Thyroid gland (tissue), 4 donors: ENCODE measurements at regions not wholly inside any gene's neighbourhood (a gene's known extent, or its start where the extent isn't known, plus 50 kb on each side); places are given as distances from the start of the nearest gene placed in this dataset.

Experiments used
- DNase-seq, 2 donors: peaks; one replicate each; pipeline ENCODE4 v3.0.0-alpha.2; 2019
- H3K27ac ChIP-seq, 3 donors: fragments of 200-600 bp; sonication (generic); 1 replicate in 2 of 3; 2 replicates in 1 of 3; pipeline ENCODE4 v1.5.1; 2016 to 2019; ENCODE audit warnings: mild to moderate bottlenecking in 1 of 3, moderate library complexity in 1 of 3
- H3K27me3 ChIP-seq: fragments of 200-600 bp; sonication (generic); one replicate; pipeline ENCODE4 v1.5.1; 2019
- H3K36me3 ChIP-seq, 2 donors: fragments of 200-600 bp; sonication (generic); one replicate each; pipeline ENCODE4 v1.5.1; 2016 to 2019
- H3K4me1 ChIP-seq, 2 donors: fragments of 200-600 bp; sonication (generic); one replicate each; pipeline ENCODE4 v1.5.1; 2017 to 2019
- H3K4me3 ChIP-seq, 3 donors: fragments of 200-600 bp; sonication (generic); replicated peaks in 1 of 3; 1 replicate in 2 of 3; 2 replicates in 1 of 3; pipeline ENCODE4 v1.5.1; 2016; ENCODE audit warnings: mild to moderate bottlenecking in 1 of 3
- H3K9me3 ChIP-seq: fragments of 200-600 bp; sonication (generic); one replicate; pipeline ENCODE4 v1.5.1; 2017
- CTCF ChIP-seq, 6 experiments: fragments of 200-600 bp in 3 of 6; fragments of 450-650 bp in 3 of 6; sonication (generic) in 3 of 6; IDR thresholded peaks; one replicate each; pipeline ENCODE4 v1.5.1; 2016 to 2019; ENCODE audit warnings: antibody characterized with exemption in 6 of 6, mild to moderate bottlenecking in 2 of 6, inconsistent platforms in 1 of 6, moderate library complexity in 1 of 6
- POLR2A ChIP-seq, 2 donors: fragments of 450-650 bp; IDR thresholded peaks; one replicate each; pipeline ENCODE4 v1.6.1; 2017; ENCODE audit warnings: antibody characterized with exemption in 2 of 2, mild to moderate bottlenecking in 2 of 2, moderate library complexity in 1 of 2
- WGBS, 2 donors: methylation state at CpG; one replicate each; pipeline ENCODE4 v1.1.5; 2017; 5-methylcytosine and 5-hydroxymethylcytosine counted together
- intact Hi-C: fragments of 100-400 bp; cut with DNase I; formaldehyde crosslinking; loops from one replicate; pipeline ENCODE4 v1.15.1; 2023

- TF ChIP-seq CTCF (IDR thresholded peaks at IDR 0.05), result no peak
- TF ChIP-seq POLR2A (IDR thresholded peaks at IDR 0.05), result no peak
- H3K27me3 ChIP-seq, result no peaks in the 10 kb centered on the region
- 65% methylated on average over 11 of the region's 11 CpGs for WGBS, 2 donors
- no peaks in the 10 kb centered on the region for H3K9me3 ChIP-seq
- intact Hi-C loops, result no loop called here
- H3K36me3 ChIP-seq, result no peaks in the 10 kb centered on the region
- no peaks in the 10 kb centered on the region for H3K4me1 ChIP-seq
- no peak overlapping the region for H3K27ac ChIP-seq
- no peak for DNase-seq
- H3K4me3 ChIP-seq, result no peak overlapping the region
Observed at GRCh38 chr2:238644095-238645081, 203.5 kb upstream of the TWIST2 start.

GRCh38 chr2:238645095-238645494, 202.8 kb upstream of the TWIST2 start:
- no peaks in the 10 kb centered on the region for H3K9me3 ChIP-seq
- 71 to 87% methylated on average over 6 of the region's 6 CpGs for WGBS, 2 donors
- no peaks in the 10 kb centered on the region for H3K27me3 ChIP-seq
- H3K4me3 ChIP-seq, result no peak overlapping the region
- no peak for DNase-seq
- intact Hi-C loops, result no loop called here
- no peaks in the 10 kb centered on the region for H3K4me1 ChIP-seq
- H3K36me3 ChIP-seq, result no peaks in the 10 kb centered on the region
- H3K27ac ChIP-seq, result no peak overlapping the region
- no peak for TF ChIP-seq POLR2A (IDR thresholded peaks at IDR 0.05)
- TF ChIP-seq CTCF (IDR thresholded peaks at IDR 0.05), result no peak

GRCh38 chr2:238645716-238646115, 202.2 kb upstream of the TWIST2 start:
- Histone ChIP-seq H3K27ac (no peak overlapping the region), H3K4me1 (no peaks in the 10 kb centered on the region), H3K9me3 (no peaks in the 10 kb centered on the region), H3K36me3 (no peaks in the 10 kb centered on the region), H3K4me3 (no peak overlapping the region), H3K27me3 (no peaks in the 10 kb centered on the region)
- no peak for TF ChIP-seq CTCF (IDR thresholded peaks at IDR 0.05)
- no peak for DNase-seq
- 91 to 92% methylated on average over 1 of the region's 1 CpG for WGBS, 2 donors
- intact Hi-C loops, result no loop called here

GRCh38 chr2:238646281-238646680, 201.6 kb upstream of the TWIST2 start:
- no peak overlapping the region for H3K27ac ChIP-seq
- intact Hi-C loops, result no loop called here
- TF ChIP-seq POLR2A (IDR thresholded peaks at IDR 0.05) (no peak), CTCF (IDR thresholded peaks at IDR 0.05) (no peak)
- no peaks in the 10 kb centered on the region for H3K36me3 ChIP-seq
- H3K9me3 ChIP-seq, result no peaks in the 10 kb centered on the region
- H3K27me3 ChIP-seq, result no peaks in the 10 kb centered on the region
- DNase-seq, result no peak
- H3K4me1 ChIP-seq, result no peaks in the 10 kb centered on the region
- H3K4me3 ChIP-seq, result no peak overlapping the region
- 83% methylated on average over 4 of the region's 4 CpGs for WGBS, 2 donors

- DNase-seq, result no peak
- intact Hi-C loops, result no loop called here
Observed at GRCh38 chr2:238646803-238647202, 201.1 kb upstream of the TWIST2 start.

More at GRCh38 chr2:238646803-238647202, 201.1 kb upstream of the TWIST2 start:
- H3K4me3 ChIP-seq, result no peak overlapping the region
- H3K36me3 ChIP-seq, result no peaks in the 10 kb centered on the region
- 88 to 90% methylated on average over 4 of the region's 4 CpGs for WGBS, 2 donors
- H3K9me3 ChIP-seq, result no peaks in the 10 kb centered on the region
- no peak overlapping the region for H3K27ac ChIP-seq
- H3K27me3 ChIP-seq, result no peaks in the 10 kb centered on the region
- no peaks in the 10 kb centered on the region for H3K4me1 ChIP-seq
- TF ChIP-seq POLR2A (IDR thresholded peaks at IDR 0.05), result no peak
- TF ChIP-seq CTCF (IDR thresholded peaks at IDR 0.05), result no peak
